Effector memory CD4-positive, alpha-beta T cell (primary cell): ENCODE measurements at regions not wholly inside any gene's neighbourhood (a gene's known extent, or its start where the extent isn't known, plus 50 kb on each side); places are given as distances from the start of the nearest gene placed in this dataset.

Source experiments
- DNase-seq, 3 donors: peaks; one replicate each; pipeline ENCODE4 v3.0.0-alpha.2; 2020
- H3K27ac ChIP-seq: 2 replicates; pipeline ENCODE4 v1.7.0; 2013; ENCODE audit warnings: mild to moderate bottlenecking, low read length, moderate library complexity; ENCODE audit not compliant: insufficient read depth, poor library complexity, severe bottlenecking
- H3K27me3 ChIP-seq: replicated peaks from 2 replicates; pipeline ENCODE4 v1.7.0; 2013; ENCODE audit warnings: mild to moderate bottlenecking, low read length; ENCODE audit not compliant: insufficient read depth, control insufficient read depth, poor library complexity, severe bottlenecking
- H3K36me3 ChIP-seq: 2 replicates; pipeline ENCODE4 v1.7.0; 2013; ENCODE audit warnings: mild to moderate bottlenecking, low read length, moderate library complexity; ENCODE audit not compliant: control insufficient read depth, insufficient read depth
- H3K4me1 ChIP-seq: 2 replicates; pipeline ENCODE4 v1.7.0; 2013; ENCODE audit warnings: low read length, mild to moderate bottlenecking; ENCODE audit not compliant: control insufficient read depth, insufficient read depth, poor library complexity, severe bottlenecking
- H3K4me3 ChIP-seq: 2 replicates; pipeline ENCODE4 v1.7.0; 2013; ENCODE audit warnings: low read length, low read depth, mild to moderate bottlenecking; ENCODE audit not compliant: insufficient read depth, poor library complexity, severe bottlenecking
- H3K9me3 ChIP-seq: 2 replicates; pipeline ENCODE4 v1.7.0; 2013; ENCODE audit warnings: mild to moderate bottlenecking, low read length, moderate library complexity; ENCODE audit not compliant: control insufficient read depth

DNA sequence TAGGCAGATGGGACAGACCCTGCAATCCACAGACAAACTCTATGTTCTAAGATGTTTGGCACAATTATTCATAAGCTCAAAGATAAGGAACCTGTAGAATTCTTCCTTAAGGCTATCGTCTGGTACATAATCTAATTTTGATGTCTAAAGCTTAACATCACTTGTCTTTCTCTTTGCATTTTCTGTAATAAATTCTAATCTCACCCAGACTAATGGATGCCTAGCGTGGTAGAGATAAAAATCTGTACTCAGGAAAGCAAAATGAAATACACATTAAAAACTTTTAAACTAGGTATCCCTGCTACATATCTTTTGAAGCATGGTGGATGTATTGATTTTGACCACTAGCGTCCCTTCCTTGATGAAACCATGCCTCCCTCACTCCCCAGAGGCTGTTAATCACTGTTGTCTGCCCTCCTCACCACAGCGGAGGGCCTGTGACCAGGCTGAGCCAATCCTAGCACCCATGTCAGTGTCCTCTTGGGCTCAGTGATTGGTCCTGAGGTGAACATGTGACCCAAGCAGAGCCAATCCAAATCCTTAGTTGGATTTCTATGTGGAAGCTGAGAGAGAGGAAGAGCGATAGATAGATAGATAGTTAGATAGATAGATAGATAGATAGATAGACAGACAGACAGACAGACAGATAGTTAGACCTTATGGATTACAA, 82.2 kb upstream of the GRK3 start:
- no peaks in the 10 kb centered on the region for H3K4me1 ChIP-seq
- no peak overlapping the region for H3K27ac ChIP-seq
- H3K4me3 ChIP-seq = no peak overlapping the region
- no peaks in the 10 kb centered on the region for H3K27me3 ChIP-seq
- H3K36me3 ChIP-seq = no peaks in the 10 kb centered on the region
- H3K9me3 ChIP-seq = no peaks in the 10 kb centered on the region
- DNase-seq = no peak

DNA sequence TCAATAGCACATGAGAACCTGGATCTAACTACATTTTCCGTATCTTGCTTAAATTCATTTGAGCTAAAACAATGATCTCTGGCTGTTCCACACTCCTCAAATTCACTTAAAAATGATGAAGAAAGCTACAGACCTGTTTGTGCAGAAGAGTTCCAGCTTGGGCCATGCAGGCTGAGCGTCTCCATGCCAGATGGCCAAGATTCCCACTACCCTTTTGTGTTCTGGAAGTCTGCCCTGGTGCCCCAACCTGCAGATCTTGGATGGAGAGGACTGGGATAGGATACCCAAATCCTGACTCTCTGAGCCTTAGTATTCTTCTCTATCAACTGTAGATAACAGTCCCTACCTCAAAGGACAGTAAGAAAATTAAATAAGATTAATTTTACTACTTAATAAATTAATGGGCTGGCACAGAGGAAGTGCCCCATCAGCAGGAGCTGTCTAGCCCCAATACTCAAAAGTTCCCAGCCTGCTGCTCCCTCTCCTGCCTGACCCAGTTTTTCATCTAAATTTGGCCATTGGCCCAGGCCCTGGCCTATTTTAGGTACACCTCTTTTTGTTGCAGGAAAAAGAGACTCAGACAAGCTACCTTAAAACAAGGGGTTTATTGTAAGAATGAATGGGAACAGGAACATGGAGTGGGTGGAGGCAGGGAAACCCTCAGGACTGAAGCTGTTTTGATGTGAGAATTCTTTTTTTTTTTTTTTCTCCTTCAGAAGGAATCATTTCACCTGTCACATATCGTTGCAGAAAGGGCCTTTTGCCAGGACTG, 81.4 kb upstream of the GRK3 start:
- no peak for DNase-seq
- no peaks in the 10 kb centered on the region for H3K4me1 ChIP-seq
- no peaks in the 10 kb centered on the region for H3K9me3 ChIP-seq
- no peak overlapping the region for H3K4me3 ChIP-seq
- H3K27ac ChIP-seq = no peak overlapping the region
- no peaks in the 10 kb centered on the region for H3K27me3 ChIP-seq
- no peaks in the 10 kb centered on the region for H3K36me3 ChIP-seq

DNA sequence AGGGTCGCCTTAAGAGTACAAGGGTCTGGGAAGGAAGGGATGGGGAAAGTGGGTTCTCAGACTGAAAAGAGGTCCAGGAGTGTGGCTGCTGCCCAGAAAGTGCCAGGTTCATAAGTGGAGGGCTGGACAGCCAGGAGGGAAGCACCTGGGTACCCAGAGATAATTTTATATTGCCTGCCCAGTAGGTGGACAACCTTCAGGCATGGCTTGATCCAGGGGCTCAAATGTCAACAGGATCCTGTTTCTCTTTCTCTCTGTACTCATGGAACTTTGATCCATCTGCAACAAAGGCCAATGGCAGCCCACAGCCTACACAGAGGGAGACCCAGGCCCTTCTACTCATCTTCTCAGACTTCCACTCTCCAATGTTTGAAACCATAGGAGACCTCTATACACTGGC, 80.5 kb upstream of the GRK3 start:
- no peak overlapping the region for H3K27ac ChIP-seq
- H3K27me3 ChIP-seq = no peaks in the 10 kb centered on the region
- no peaks in the 10 kb centered on the region for H3K9me3 ChIP-seq
- DNase-seq = no peak
- no peaks in the 10 kb centered on the region for H3K36me3 ChIP-seq
- no peak overlapping the region for H3K4me3 ChIP-seq
- no peaks in the 10 kb centered on the region for H3K4me1 ChIP-seq

GRCh38 chr22:25484521-25485315, 79.8 kb upstream of the GRK3 start:
- no peak for DNase-seq
- H3K27ac ChIP-seq = no peak overlapping the region

GRCh38 chr22:25485626-25486545, 78.6 kb upstream of the GRK3 start:
- Histone ChIP-seq H3K4me3 (no peak overlapping the region), H3K9me3 (no peaks in the 10 kb centered on the region), H3K27me3 (no peaks in the 10 kb centered on the region), H3K36me3 (no peaks in the 10 kb centered on the region), H3K27ac (no peak overlapping the region), H3K4me1 (no peaks in the 10 kb centered on the region)
- DNase-seq = no peak

More at GRCh38 chr22:25484521-25485315, 79.8 kb upstream of the GRK3 start:
- no peaks in the 10 kb centered on the region for H3K9me3 ChIP-seq
- no peaks in the 10 kb centered on the region for H3K27me3 ChIP-seq
- no peaks in the 10 kb centered on the region for H3K36me3 ChIP-seq
- no peak overlapping the region for H3K4me3 ChIP-seq
- H3K4me1 ChIP-seq = no peaks in the 10 kb centered on the region

GRCh38 chr22:25487508-25487907, 77.0 kb upstream of the GRK3 start:
- H3K4me3 ChIP-seq = no peak overlapping the region
- no peak for DNase-seq
- H3K36me3 ChIP-seq = no peaks in the 10 kb centered on the region
- no peak overlapping the region for H3K27ac ChIP-seq
- H3K9me3 ChIP-seq = no peaks in the 10 kb centered on the region
- H3K4me1 ChIP-seq = no peaks in the 10 kb centered on the region
- no peaks in the 10 kb centered on the region for H3K27me3 ChIP-seq

DNA sequence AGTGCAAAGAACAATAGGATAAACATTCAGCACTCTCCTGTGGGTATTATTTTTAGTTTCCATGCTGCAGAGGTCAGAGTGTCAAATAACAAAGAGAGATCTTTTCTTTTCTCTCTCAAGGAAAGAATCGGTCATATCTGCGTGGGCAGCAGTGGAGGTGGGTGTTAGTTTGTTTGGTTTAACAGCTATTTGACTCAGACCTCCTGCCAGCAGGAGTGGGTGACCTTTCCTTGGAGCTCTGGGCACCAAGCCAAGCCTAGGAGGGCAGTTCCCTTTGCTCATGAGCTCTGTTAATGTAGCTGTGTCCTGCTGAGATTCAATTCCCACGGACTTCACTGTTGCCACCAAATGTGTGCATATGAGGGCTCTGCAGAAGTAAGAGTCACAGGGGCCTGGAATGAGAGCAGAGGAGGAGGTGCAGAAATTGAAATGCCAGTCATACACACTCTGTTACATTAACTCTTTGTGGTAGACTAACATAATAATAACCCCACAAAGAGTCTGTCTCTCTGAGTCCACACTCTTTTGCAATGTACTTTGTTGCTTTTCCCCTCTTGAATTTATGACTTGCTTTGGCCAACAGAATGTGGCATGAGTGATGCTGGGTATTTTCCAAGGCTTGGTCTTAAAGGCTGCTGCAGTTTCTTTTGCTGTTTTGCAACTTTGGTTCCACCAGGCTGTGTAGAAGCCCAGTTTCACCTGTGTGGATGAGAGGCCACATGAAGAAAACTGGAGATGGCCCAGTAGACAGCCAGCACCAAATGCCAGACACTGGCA, 76.0 kb upstream of the GRK3 start:
- Histone ChIP-seq H3K27me3 (no peaks in the 10 kb centered on the region), H3K36me3 (no peaks in the 10 kb centered on the region)

GRCh38 chr22:25489947-25490346, 74.5 kb upstream of the GRK3 start:
- DNase-seq = no peak
- Histone ChIP-seq H3K4me1 (no peaks in the 10 kb centered on the region), H3K27ac (no peak overlapping the region), H3K4me3 (no peak overlapping the region), H3K9me3 (no peaks in the 10 kb centered on the region), H3K27me3 (no peaks in the 10 kb centered on the region), H3K36me3 (no peaks in the 10 kb centered on the region)

More for the DNA sequence above, 76.0 kb upstream of the GRK3 start:
- Histone ChIP-seq H3K4me3 (no peak overlapping the region), H3K9me3 (no peaks in the 10 kb centered on the region), H3K4me1 (no peaks in the 10 kb centered on the region), H3K27ac (no peak overlapping the region)
- DNase-seq = no peak

DNA sequence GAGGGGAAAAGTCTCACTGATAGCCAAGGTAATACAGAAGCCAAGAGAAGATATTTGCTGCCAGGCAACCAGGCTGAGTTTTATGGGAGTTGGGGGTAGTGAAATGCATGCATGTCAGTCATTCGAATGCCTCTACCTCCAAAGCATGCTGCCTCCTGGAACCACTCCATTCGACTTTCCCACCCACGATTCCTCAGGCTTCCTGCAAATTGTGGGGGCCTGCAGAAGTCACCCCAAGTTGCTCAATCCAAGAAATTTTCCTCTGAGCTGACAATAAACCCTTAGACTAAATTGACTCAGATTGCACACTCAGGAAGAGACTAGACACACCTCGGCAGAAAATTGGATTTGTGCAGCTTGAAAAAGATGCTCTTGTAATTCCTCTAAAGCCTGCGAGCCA, 73.6 kb upstream of the GRK3 start:
- H3K9me3 ChIP-seq = no peaks in the 10 kb centered on the region

More for the DNA sequence above, 73.6 kb upstream of the GRK3 start:
- Histone ChIP-seq H3K27me3 (no peaks in the 10 kb centered on the region), H3K4me1 (no peaks in the 10 kb centered on the region), H3K36me3 (no peaks in the 10 kb centered on the region), H3K27ac (no peak overlapping the region), H3K4me3 (no peak overlapping the region)
- DNase-seq = no peak
